ENCODE measurements at regions not wholly inside any gene's neighbourhood (a gene's known extent, or its start where the extent isn't known, plus 50 kb on each side); places are given as distances from the start of the nearest gene placed in this dataset.
"Not testable (repeated sequence)": the region's sequence is repeated elsewhere in the genome, so short reads cannot be mapped to it uniquely, and the experiment has no call there.

- DNase-seq = not testable (repeated sequence)
Measured at GRCh38 chr10:109809954-109810353, 113.4 kb downstream of the XPNPEP1 start.

- DNase-seq = not testable (repeated sequence)
Measured at GRCh38 chr10:109801191-109801590, 122.1 kb downstream of the XPNPEP1 start.

- DNase-seq = no peak
Measured at GRCh38 chr10:109790647-109791046, 132.7 kb downstream of the XPNPEP1 start.

GRCh38 chr10:109784236-109784635 lies 139.1 kb downstream of the XPNPEP1 start:
- DNase-seq = no peak

GRCh38 chr10:109783286-109783685 lies 140.0 kb downstream of the XPNPEP1 start:
- no peak for DNase-seq

GRCh38 chr10:109780997-109781396 lies 142.3 kb downstream of the XPNPEP1 start:
- no peak for DNase-seq

- no peak for DNase-seq
Measured at GRCh38 chr10:109778993-109779392, 144.3 kb downstream of the XPNPEP1 start.

- DNase-seq = no peak
Measured at GRCh38 chr10:109774121-109774440, 149.2 kb downstream of the XPNPEP1 start.

GRCh38 chr10:109773288-109774120 lies 149.8 kb downstream of the XPNPEP1 start:
- DNase-seq = no peak

GRCh38 chr10:109770663-109771062 lies 152.6 kb downstream of the XPNPEP1 start:
- no peak for DNase-seq

- no peak for DNase-seq
Measured at GRCh38 chr10:109769966-109770365, 153.3 kb downstream of the XPNPEP1 start.

- no peak for DNase-seq
Measured at GRCh38 chr10:109765838-109766237, 157.5 kb downstream of the XPNPEP1 start.

GRCh38 chr10:109762555-109762954 lies 160.8 kb downstream of the XPNPEP1 start:
- DNase-seq = no peak

GRCh38 chr10:109757670-109758069 lies 165.6 kb downstream of the XPNPEP1 start:
- not testable (repeated sequence) for DNase-seq

GRCh38 chr10:109746861-109747260 lies 176.4 kb downstream of the XPNPEP1 start:
- no peak for DNase-seq

GRCh38 chr10:109744020-109744419 lies 179.3 kb downstream of the XPNPEP1 start:
- no peak for DNase-seq

- DNase-seq = no peak
Measured at GRCh38 chr10:109743574-109743973, 179.7 kb downstream of the XPNPEP1 start.

GRCh38 chr10:109743146-109743545 lies 180.2 kb downstream of the XPNPEP1 start:
- DNase-seq = no peak

- no peak for DNase-seq
Measured at GRCh38 chr10:109741712-109742111, 181.6 kb downstream of the XPNPEP1 start.

- DNase-seq = no peak
Measured at GRCh38 chr10:109740436-109740835, 182.9 kb downstream of the XPNPEP1 start.

GRCh38 chr10:109737626-109738025 lies 185.7 kb downstream of the XPNPEP1 start:
- DNase-seq = no peak

GRCh38 chr10:109737009-109737408 lies 186.3 kb downstream of the XPNPEP1 start:
- DNase-seq = no peak

- DNase-seq = no peak
Measured at GRCh38 chr10:109735776-109736175, 187.5 kb downstream of the XPNPEP1 start.

- no peak for DNase-seq
Measured at GRCh38 chr10:109732254-109732965, 190.9 kb downstream of the XPNPEP1 start.

Data from NCI-H1092 (cell line).